Natural killer cell (primary cell): ENCODE measurements at regions not wholly inside any gene's neighbourhood (a gene's known extent, or its start where the extent isn't known, plus 50 kb on each side); places are given as distances from the start of the nearest gene placed in this dataset.

Experiments
- ATAC-seq, 3 donors: fragments of 150-1000 bp in 2 of 3; fragments of 200-7000 bp in 1 of 3; cut with Tn5 transposase; 1 replicate in 1 of 3; 2 replicates in 2 of 3; pipeline ENCODE4 v1.10.0; 2021; ENCODE audit warnings: mild to moderate bottlenecking in 2 of 3, moderate library complexity in 2 of 3
- DNase-seq, 2 donors: peaks; one replicate each; pipeline versions ENCODE4 v3.0.0 to v3.0.0-alpha.2; 2013 to 2021; ENCODE audit warnings: mixed read lengths in 1 of 2
- H3K27ac ChIP-seq: one replicate; pipeline ENCODE4 v1.5.1; 2013; ENCODE audit warnings: mild to moderate bottlenecking, low read length
- H3K27me3 ChIP-seq: one replicate; pipeline ENCODE4 v1.6.1; 2013; ENCODE audit warnings: low read length; ENCODE audit not compliant: control insufficient read depth, insufficient read depth
- H3K36me3 ChIP-seq: one replicate; pipeline ENCODE4 v1.6.1; 2013; ENCODE audit warnings: low read length; ENCODE audit not compliant: control insufficient read depth, insufficient read depth
- H3K4me1 ChIP-seq: one replicate; pipeline ENCODE4 v1.6.1; 2013; ENCODE audit warnings: low read length; ENCODE audit not compliant: control insufficient read depth, insufficient read depth
- H3K4me3 ChIP-seq: one replicate; pipeline ENCODE4 v1.5.1; 2013; ENCODE audit warnings: low read length
- H3K9me3 ChIP-seq: one replicate; pipeline ENCODE4 v1.6.1; 2013; ENCODE audit warnings: low read length; ENCODE audit not compliant: control insufficient read depth, insufficient read depth
- H3K27ac Mint-ChIP-seq, 2 donors: one replicate each; pipeline ENCODE4 v1.8.0; 2022; ENCODE audit warnings: mild to moderate bottlenecking in 2 of 2, mixed read lengths in 2 of 2, moderate library complexity in 1 of 2
- H3K27me3 Mint-ChIP-seq, 2 donors: one replicate each; pipeline ENCODE4 v1.8.0; 2022; ENCODE audit warnings: low read depth in 2 of 2, mixed read lengths in 2 of 2
- H3K36me3 Mint-ChIP-seq: one replicate; pipeline ENCODE4 v1.8.0; 2022; ENCODE audit warnings: mixed read lengths
- H3K4me1 Mint-ChIP-seq, 2 donors: one replicate each; pipeline ENCODE4 v1.8.0; 2022; ENCODE audit warnings: mixed read lengths in 2 of 2
- H3K4me3 Mint-ChIP-seq: one replicate; pipeline ENCODE4 v1.8.0; 2022; ENCODE audit warnings: mild to moderate bottlenecking, moderate library complexity, mixed read lengths
- H3K9me3 Mint-ChIP-seq, 2 donors: one replicate each; pipeline ENCODE4 v1.8.0; 2022; ENCODE audit warnings: mixed read lengths in 2 of 2
- WGBS: methylation state at CpG from one replicate; pipeline ENCODE4 v1.1.7; 2013; ENCODE audit warnings: missing lambda C conversion rate; ENCODE audit not compliant: insufficient coverage; 5-methylcytosine and 5-hydroxymethylcytosine counted together
- intact Hi-C: fragments of 100-400 bp; cut with micrococcal nuclease; formaldehyde crosslinking; loops from one replicate; pipeline ENCODE4 v1.14.2; 2022
- TF ChIP-seq, protein P1 (sequence below): fragments of 200-600 bp; IDR thresholded peaks from one replicate; pipeline ENCODE4 v1.8.0; 2022; ENCODE audit warnings: antibody characterized with exemption

DNA sequence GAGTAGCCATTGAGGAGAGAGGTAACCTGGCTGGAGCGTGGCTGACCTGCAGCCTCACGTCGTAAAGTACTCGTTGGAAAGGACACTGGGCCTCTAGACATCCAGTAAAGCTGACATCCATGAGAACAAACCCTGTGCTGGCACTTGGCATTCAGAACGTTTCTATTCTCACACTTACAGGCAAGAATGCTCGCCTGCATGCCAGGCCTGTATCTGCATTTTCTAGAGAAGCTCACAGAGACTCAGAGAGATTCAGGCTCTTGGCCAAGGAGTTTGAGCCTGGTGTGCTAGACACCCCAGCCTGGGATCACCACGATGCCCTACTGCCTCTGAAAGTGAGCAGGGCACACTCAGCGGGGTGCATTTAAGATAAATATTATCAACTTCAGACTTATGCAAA lies 379.8 kb upstream of the CDH4 start:
- TF ChIP-seq, protein P1, sequence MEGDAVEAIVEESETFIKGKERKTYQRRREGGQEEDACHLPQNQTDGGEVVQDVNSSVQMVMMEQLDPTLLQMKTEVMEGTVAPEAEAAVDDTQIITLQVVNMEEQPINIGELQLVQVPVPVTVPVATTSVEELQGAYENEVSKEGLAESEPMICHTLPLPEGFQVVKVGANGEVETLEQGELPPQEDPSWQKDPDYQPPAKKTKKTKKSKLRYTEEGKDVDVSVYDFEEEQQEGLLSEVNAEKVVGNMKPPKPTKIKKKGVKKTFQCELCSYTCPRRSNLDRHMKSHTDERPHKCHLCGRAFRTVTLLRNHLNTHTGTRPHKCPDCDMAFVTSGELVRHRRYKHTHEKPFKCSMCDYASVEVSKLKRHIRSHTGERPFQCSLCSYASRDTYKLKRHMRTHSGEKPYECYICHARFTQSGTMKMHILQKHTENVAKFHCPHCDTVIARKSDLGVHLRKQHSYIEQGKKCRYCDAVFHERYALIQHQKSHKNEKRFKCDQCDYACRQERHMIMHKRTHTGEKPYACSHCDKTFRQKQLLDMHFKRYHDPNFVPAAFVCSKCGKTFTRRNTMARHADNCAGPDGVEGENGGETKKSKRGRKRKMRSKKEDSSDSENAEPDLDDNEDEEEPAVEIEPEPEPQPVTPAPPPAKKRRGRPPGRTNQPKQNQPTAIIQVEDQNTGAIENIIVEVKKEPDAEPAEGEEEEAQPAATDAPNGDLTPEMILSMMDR, result no peak
- Histone ChIP-seq H3K4me3 (no peak overlapping the region), H3K9me3 (no peaks in the 10 kb centered on the region), H3K27me3 (no peaks in the 10 kb centered on the region), H3K36me3 (no peaks in the 10 kb centered on the region), H3K4me1 (no peaks in the 10 kb centered on the region), H3K27ac (no peak overlapping the region)
- Mint-ChIP-seq H3K4me1 (no peaks in the 10 kb centered on the region), H3K4me3 (no peak overlapping the region), H3K9me3 (no peaks in the 10 kb centered on the region), H3K27ac (no peak overlapping the region), H3K27me3 (peaks cover 0 to 4% of the 10 kb centered on the region in 2 donors), H3K36me3 (no peaks in the 10 kb centered on the region)
- WGBS, result 79% methylated on average over 8 of the region's 8 CpGs
- DNase-seq, result no peak
- intact Hi-C loops, result no loop called here
- ATAC-seq, result no peak

DNA sequence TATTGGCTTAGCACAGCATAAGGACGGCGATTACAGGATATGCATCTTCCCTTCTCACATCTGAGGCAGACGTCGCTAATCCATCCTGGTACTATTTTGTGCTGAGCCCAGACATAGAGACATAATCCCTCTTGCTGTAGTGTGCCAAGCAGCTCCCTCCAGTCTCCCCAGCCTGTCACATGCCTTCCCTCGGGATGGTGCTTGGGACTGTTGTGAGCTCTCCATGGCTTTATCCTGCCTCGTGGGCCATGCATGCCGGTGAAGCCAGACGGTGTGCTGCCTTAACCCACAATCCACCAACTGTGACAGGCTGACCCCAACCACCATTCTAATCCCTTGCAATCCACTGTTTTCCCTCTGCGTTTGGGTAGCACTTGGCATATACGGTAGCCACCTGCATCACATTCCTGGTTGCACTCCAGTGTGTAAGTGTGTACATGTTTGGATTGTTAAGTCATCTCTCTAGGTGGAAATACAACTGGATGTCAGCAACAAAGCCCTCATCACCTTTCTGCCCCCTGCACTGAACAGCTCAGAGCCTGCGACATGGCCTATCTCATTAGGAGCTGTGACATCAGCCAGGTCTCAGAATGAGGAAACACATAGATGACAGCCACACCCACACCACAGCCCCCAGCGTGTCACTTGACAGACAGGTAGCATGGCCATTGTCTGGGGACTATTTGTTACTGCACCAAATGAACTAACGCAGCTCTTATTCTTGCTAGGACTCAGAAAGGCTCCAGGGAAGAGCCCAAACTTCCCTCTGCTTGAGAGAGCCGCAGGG lies 374.8 kb upstream of the CDH4 start:
- no peaks in the 10 kb centered on the region for H3K36me3 Mint-ChIP-seq
- intact Hi-C loops, result no loop called here
- H3K4me1 ChIP-seq, result no peaks in the 10 kb centered on the region
- H3K27ac Mint-ChIP-seq, result no peak overlapping the region
- WGBS, result 85% methylated on average over 14 of the region's 14 CpGs
- H3K27me3 Mint-ChIP-seq, result peaks cover 0 to 4% of the 10 kb centered on the region in 2 donors
- H3K4me3 Mint-ChIP-seq, result no peak overlapping the region
- H3K9me3 Mint-ChIP-seq, result no peaks in the 10 kb centered on the region
- no peaks in the 10 kb centered on the region for H3K9me3 ChIP-seq
- no peak overlapping the region for H3K4me3 ChIP-seq
- no peaks in the 10 kb centered on the region for H3K27me3 ChIP-seq
- TF ChIP-seq, protein P1, result no peak
- H3K36me3 ChIP-seq, result no peaks in the 10 kb centered on the region
- ATAC-seq (no peak), DNase-seq (no peak)
- no peaks in the 10 kb centered on the region for H3K4me1 Mint-ChIP-seq
- H3K27ac ChIP-seq, result no peak overlapping the region

DNA sequence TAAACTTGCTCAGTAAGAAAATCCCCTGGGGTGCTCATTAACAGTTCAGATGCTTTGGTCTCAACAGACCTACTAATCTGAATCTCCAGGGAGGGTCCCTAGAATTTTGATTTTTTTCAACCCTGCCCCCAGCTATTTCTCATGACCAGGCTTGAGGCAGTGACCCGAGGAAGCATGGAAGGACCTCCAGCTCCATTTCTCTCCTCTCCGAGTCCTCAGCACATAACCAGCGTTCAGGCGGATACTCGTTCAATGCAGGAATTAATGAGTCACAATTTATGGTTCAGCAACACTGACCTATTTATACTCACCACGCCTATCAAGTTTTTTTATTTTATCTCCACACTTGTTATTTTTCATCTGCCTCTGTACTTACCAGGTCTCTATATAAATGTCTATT lies 369.2 kb upstream of the CDH4 start:
- TF ChIP-seq, protein P1, result no peak
- Histone ChIP-seq H3K27me3 (no peaks in the 10 kb centered on the region), H3K4me1 (no peaks in the 10 kb centered on the region), H3K36me3 (no peaks in the 10 kb centered on the region), H3K9me3 (no peaks in the 10 kb centered on the region), H3K4me3 (no peak overlapping the region), H3K27ac (no peak overlapping the region)
- Mint-ChIP-seq H3K4me3 (no peak overlapping the region), H3K27me3 (no peaks in the 10 kb centered on the region), H3K36me3 (no peaks in the 10 kb centered on the region), H3K9me3 (no peaks in the 10 kb centered on the region), H3K4me1 (no peaks in the 10 kb centered on the region), H3K27ac (no peak overlapping the region)
- WGBS, result 91% methylated on average over 5 of the region's 6 CpGs
- intact Hi-C loops, result no loop called here
- DNase-seq, result no peak
- no peak for ATAC-seq

DNA sequence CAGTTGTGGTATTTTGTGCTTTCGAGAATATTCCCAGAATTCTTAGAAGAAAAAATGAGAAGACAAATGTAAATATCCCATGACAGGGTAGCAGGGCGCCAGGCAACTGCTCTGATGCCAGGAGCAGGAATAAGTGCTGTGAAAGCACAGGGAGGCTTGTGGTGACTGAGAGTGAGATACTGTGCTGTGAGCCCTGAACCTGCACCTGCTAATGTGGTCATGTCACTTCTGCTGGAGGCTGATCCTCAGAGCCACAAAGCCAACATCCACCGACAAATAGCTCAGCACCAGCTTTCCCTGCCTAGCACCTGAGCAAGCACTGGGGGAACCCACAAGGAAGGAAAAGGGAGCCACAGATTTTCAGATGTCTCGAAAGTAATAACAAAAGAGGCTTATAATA lies 368.6 kb upstream of the CDH4 start:
- Mint-ChIP-seq H3K9me3 (no peaks in the 10 kb centered on the region), H3K36me3 (no peaks in the 10 kb centered on the region), H3K4me1 (no peaks in the 10 kb centered on the region), H3K4me3 (no peak overlapping the region), H3K27ac (no peak overlapping the region), H3K27me3 (no peaks in the 10 kb centered on the region)
- H3K9me3 ChIP-seq, result no peaks in the 10 kb centered on the region
- no peak overlapping the region for H3K4me3 ChIP-seq
- H3K27me3 ChIP-seq, result no peaks in the 10 kb centered on the region
- ATAC-seq, result no peak
- WGBS, result 79% methylated on average over 2 of the region's 4 CpGs
- TF ChIP-seq, protein P1, result no peak
- no peak for DNase-seq
- no peaks in the 10 kb centered on the region for H3K4me1 ChIP-seq
- no peak overlapping the region for H3K27ac ChIP-seq
- H3K36me3 ChIP-seq, result no peaks in the 10 kb centered on the region
- intact Hi-C loops, result no loop called here
